D721Med (cell line): ENCODE measurements at regions not wholly inside any gene's neighbourhood (a gene's known extent, or its start where the extent isn't known, plus 50 kb on each side); places are given as distances from the start of the nearest gene placed in this dataset.

Experiments used
- DNase-seq: peaks from one replicate; pipeline ENCODE4 v3.0.0; 2011; ENCODE audit warnings: low spot score; ENCODE audit not compliant: insufficient read length
- FAIRE-seq: peaks from 2 replicates; lab custom pipeline; 2011; peaks lifted over from hg19 to GRCh38; lab: Jason Lieb, UNC
- CTCF ChIP-seq: IDR thresholded peaks from 2 replicates; pipeline ENCODE4 v1.5.1; 2012; ENCODE audit warnings: mild to moderate bottlenecking, control low read depth; ENCODE audit not compliant: insufficient read depth; ENCODE audit errors: missing control alignments

- FAIRE-seq (no peak), DNase-seq (no peak)
- TF ChIP-seq CTCF, result no peak
Measured at GRCh38 chr7:145339319-145339718, 503.5 kb upstream of the TPK1 start.

GRCh38 chr7:145331522-145331921 is 495.7 kb upstream of the TPK1 start:
- DNase-seq (no peak), FAIRE-seq (no peak)
- no peak for TF ChIP-seq CTCF

DNA sequence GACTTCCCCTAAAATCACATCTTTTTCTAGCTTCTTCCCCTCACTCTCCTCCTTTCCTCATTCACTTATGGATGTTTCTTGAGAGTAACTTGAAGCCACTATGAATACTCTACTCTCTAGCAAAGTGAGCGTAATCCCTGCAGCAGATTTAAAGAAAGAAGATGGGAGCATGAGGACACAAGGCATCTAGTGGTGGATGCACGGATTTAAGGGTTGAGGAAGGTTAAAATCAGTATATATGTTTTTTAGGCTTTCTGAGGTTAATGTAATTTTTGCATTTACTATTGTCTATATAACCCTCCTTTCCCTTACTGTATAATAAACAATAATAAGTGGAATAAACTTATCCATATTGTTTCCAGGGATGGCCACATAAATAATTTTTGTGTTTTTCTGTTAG is 495.2 kb upstream of the TPK1 start:
- no peak for DNase-seq
- TF ChIP-seq CTCF, result no peak
- no peak for FAIRE-seq

GRCh38 chr7:145327646-145328045 is 491.8 kb upstream of the TPK1 start:
- no peak for FAIRE-seq
- no peak for TF ChIP-seq CTCF
- DNase-seq, result no peak

GRCh38 chr7:145324081-145324480 is 488.2 kb upstream of the TPK1 start:
- DNase-seq, result no peak
- TF ChIP-seq CTCF, result no peak
- FAIRE-seq, result no peak

DNA sequence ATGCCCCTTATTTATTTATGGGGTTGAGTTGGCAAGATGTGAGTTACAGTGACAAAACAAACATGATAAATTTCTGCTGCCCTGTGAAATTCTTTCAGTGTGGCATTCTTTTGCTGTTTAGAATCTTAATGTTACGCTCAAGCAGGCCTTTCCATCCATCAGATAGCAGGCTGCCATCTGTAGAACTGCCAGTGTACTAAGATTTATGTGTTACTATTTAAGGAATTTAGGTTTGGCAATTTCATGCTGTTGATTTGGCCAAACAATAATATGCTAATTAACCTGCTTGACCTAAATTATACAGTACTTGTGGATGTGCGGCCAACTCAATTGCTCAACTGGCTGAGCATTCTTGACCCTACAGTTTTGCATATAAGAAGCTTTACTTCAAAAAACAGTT is 477.7 kb upstream of the TPK1 start:
- no peak for DNase-seq
- no peak for TF ChIP-seq CTCF
- FAIRE-seq, result no peak

DNA sequence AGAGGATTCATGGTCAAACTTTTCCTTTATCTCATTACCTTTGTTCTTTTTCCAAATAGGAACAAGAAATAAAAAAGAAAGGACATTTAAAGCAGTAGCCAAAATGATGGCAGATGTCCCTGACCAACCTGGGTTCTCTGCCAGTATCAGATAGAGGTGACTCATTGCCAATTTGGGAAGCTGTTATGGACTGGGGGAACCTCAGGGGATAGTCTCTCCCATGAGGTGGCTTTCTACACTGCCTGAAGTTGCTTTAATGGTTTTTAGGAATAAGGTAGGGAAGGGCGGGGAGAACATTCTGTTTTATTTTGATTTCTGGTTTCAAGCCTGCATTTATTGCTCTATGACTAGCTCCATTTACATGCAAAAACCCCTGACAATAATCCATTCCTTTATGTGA is 457.9 kb upstream of the TPK1 start:
- no peak for FAIRE-seq
- no peak for TF ChIP-seq CTCF
- DNase-seq, result no peak
